GM12864 (cell line): ENCODE measurements at regions not wholly inside any gene's neighbourhood (a gene's known extent, or its start where the extent isn't known, plus 50 kb on each side); places are given as distances from the start of the nearest gene placed in this dataset.

ENCODE experiments used
- DNase-seq: peaks from one replicate; pipeline ENCODE4 v3.0.0-alpha.2; 2011; ENCODE audit warnings: low read depth
- H3K4me3 ChIP-seq: 2 replicates; pipeline ENCODE4 v1.5.1; 2011; ENCODE audit warnings: mild to moderate bottlenecking, low read depth, low read length, control low read depth
- CTCF ChIP-seq: IDR thresholded peaks from 2 replicates; pipeline ENCODE4 v1.5.1; 2011; ENCODE audit warnings: low read depth, mild to moderate bottlenecking, moderate library complexity, low read length, control low read depth, inconsistent platforms; ENCODE audit errors: missing control alignments

- TF ChIP-seq CTCF: no peak
- no peak for DNase-seq
- no peak overlapping the region for H3K4me3 ChIP-seq
These were observed 669.3 kb downstream of the LIG4 start for GRCh38 chr13:107545946-107546502.

GRCh38 chr13:107534548-107534947 is 680.8 kb downstream of the LIG4 start:
- no peak for TF ChIP-seq CTCF
- DNase-seq: no peak
- H3K4me3 ChIP-seq: no peak overlapping the region

- DNase-seq: no peak
- H3K4me3 ChIP-seq: no peak overlapping the region
- no peak for TF ChIP-seq CTCF
These were observed 683.5 kb downstream of the LIG4 start for GRCh38 chr13:107531816-107532215.

- no peak for DNase-seq
- TF ChIP-seq CTCF: no peak
- no peak overlapping the region for H3K4me3 ChIP-seq
These were observed 684.2 kb downstream of the LIG4 start for GRCh38 chr13:107531180-107531579.

- no peak for TF ChIP-seq CTCF
- DNase-seq: no peak
- H3K4me3 ChIP-seq: no peak overlapping the region
These were observed 686.3 kb downstream of the LIG4 start for GRCh38 chr13:107529035-107529434.

- no peak for TF ChIP-seq CTCF
- no peak overlapping the region for H3K4me3 ChIP-seq
- no peak for DNase-seq
These were observed 696.6 kb downstream of the LIG4 start for GRCh38 chr13:107518780-107519179.

- no peak overlapping the region for H3K4me3 ChIP-seq
- DNase-seq: no peak
- no peak for TF ChIP-seq CTCF
These were observed 697.0 kb downstream of the LIG4 start for GRCh38 chr13:107518292-107518691.
